HG03342 (cell line): ENCODE measurements at regions not wholly inside any gene's neighbourhood (a gene's known extent, or its start where the extent isn't known, plus 50 kb on each side); places are given as distances from the start of the nearest gene placed in this dataset.
A peak's percentile ranks its signal among the peaks of the same experiment; 100 is the strongest.
"Not testable (repeated sequence)": the region's sequence is repeated elsewhere in the genome, so short reads cannot be mapped to it uniquely, and the experiment has no call there.

Experiments
- ATAC-seq: cut with Tn5 transposase; IDR thresholded peaks from one replicate; pipeline ENCODE4 v1.9.1; 2021; ENCODE audit warnings: mild to moderate bottlenecking, moderate library complexity; ENCODE audit not compliant: unreplicated experiment

DNA sequence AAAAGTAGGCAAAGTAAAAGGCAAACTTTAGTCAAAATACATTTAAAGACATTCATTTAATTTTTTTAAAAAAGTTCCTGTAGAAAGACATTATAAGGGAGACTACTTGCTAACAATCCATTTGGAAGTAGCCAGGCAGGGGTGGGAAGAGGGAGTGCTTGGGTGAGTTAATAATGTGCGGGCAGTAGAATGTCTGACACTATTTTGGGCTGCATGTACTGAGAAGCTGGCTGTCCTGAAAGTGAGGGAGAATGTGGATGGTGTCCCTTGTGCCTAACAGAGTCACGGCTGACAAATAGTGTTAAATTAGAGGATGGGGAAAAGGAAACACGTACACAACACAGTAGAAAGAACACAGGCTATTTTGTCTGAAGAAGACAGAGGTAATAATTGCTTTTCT lies 142.5 kb downstream of the LCA5 start:
- ATAC-seq: no peak

DNA sequence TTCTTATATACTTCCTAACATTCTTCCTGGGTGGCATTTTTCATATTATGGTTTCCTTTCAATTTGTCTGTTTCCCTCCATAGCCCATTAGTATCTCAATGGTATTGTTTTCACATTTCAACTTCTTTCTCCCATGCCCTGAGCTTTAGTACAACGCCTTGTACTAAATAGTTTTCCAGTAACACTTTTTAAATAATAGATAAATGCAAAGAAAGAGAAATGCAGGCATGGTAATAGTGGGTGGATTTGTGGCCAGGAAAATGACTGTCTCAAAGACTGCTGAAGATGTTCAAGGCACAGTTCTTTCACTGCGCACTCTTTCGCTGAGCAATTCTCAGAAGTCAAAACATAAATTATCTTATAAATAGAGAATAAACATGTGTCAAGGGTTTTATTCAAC lies 145.1 kb downstream of the LCA5 start:
- no peak for ATAC-seq

DNA sequence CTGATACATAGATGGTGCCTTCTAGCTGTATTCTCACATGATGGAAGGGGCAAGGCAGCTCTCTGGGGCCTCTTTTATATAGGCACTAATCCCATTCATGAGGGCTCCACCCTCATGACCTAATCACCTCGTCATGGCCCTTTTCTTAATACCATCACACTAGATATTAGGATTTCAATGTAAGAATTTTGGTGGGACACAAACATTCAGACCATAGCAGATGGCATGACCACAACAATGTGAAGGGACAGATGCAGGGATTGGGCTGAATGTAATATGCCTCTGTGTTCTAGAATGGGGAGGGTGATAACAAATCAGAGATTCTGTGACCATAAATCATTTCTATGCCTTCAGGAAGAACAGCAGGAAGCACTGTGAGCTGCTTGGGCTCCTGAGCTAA lies 145.8 kb downstream of the LCA5 start:
- no peak for ATAC-seq

DNA sequence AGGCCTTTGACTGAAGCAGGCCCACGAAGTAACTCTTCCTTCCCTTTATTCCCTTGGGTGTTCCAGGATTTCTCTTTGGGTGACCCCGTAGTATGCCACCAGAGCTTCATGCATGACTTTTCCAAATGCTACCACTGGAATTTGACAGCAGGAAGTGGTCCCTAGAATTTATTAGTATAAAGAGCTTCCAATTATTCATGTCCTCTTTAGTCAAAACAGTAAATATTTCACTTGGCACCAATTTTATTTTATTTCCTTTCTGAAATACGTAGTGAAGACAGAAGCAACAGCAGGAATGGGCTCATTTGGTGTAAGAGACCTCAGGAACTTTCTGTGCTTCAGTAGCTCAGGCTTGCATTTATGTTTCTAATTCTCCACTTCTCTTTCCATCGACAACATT lies 151.3 kb downstream of the LCA5 start:
- ATAC-seq: no peak

DNA sequence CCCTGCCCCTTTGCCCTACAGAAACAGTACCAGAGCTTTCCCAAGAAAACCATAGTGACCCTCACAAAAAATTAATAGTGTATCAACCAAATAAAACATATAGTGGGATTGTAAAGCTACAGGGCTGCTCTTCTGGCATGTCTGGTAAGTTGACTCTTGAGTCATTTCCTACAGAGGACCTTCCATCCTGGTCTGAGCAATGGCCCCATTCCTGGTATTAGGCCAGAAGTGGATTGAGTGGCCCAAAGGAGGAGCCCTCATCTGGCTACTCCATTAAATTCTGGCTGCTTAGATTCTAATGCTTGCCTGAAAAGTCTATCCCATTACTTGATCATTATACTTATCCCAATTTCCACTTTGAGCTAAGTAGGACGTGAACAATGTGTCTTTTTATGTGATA lies 150.9 kb upstream of the HMGN3 start:
- ATAC-seq: no peak

DNA sequence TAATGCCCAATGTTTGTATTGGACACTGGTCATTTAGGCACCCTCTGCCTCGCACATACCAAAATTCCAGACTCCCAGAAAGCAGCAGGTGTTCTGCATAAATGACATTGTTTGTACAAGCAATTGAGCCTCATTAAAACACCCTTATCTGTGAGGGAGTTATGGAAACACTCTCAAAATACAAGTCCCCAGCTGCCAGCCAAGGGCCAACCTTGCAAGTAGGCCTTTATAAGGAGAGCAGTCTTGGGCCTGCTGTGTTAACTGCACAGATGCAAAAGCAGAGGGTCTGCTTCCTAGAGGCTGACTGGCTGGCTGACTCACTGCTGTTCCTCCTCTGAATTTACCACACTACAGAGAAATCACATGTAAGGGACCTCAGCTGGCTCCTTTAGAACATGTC lies 150.4 kb upstream of the HMGN3 start:
- no peak for ATAC-seq

DNA sequence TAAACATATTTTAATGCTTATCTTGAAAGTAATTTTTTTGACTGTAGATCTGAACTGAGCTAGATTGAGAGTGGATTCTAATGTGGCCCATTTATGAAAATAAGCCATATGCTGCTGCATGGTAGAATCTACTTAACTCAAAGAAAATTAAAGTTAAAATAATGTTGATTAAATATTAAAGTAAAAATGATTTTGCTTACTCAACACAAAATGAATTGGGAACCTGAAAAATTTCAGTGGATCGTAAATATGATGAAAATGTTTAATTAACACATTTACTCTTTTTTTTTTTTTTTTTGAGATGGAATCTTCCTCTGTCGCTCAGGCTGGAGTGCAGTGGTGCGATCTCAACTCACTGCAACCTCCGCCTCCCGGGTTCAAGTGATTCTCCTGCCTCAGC lies 144.5 kb upstream of the HMGN3 start:
- no peak for ATAC-seq

DNA sequence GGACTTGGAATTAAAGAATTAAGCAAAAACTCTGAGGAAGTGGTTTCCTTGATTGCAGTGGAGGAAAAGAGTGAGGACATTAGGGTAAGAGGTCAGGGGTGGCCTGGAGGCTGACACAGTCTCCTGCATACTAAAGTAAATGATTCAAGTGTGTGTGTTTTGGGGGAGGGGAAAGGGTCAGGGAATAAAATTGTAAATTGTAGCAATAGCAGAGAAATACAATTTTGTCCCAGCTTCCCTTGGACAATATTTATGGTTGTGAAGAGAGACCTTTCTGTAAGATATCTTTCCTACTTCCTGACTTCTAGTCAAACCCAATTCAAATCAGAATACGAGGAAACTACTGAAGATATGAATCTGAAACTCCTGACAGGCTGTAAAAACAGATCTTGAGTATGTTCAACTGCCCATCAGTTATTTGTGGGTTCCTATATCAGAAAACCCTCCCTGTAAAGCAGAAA lies 143.4 kb upstream of the HMGN3 start:
- no peak for ATAC-seq

DNA sequence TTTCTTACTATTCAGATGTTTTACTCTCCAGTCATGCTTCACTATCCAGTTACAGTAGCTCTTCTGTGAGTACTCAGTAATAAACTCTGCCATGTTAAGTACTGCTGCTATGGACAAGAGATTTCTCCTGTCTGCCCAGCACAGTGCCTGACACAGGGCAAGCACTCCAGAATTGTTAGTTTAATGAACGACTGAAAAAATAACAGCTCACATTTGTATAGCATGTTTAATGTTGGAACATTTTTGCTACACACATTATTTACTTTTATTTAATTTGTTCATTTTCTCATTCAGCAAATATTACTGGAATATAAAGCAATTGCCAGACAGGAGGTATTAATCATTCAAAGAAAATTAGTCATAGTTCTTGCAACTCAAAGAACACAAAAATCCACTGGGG lies 142.6 kb upstream of the HMGN3 start:
- ATAC-seq: no peak

DNA sequence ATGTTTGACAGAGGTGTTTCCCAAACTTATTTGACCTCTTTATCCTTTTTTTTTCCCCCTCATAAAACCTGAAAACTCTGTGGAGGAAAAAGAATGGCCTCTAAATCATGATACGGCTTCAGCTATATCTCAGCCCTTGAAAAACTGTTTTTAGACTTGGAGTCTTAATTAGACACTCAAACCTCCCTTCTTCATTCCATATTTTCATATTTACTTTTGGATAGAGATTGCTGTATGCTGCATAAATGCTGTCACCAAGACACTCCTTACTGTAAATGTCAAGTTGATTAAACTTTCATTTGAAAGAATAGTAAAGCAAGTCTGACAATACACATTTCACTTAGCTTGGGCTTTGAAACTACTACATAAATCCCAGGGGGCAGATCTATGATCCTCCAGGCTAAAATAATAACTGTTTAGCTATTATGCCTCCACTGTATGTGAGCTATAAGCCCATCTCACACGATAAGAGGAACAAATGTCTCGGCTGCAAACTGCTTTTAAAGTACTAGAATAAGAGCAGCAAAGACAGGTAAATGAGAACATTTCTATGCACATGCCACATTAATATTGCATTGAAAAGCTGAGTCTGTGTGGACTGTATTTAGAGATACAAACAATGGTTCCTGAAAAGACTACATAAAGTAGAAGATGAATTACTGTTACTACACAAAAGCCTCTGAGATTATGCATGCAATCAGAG lies 141.3 kb upstream of the HMGN3 start:
- ATAC-seq: no peak

DNA sequence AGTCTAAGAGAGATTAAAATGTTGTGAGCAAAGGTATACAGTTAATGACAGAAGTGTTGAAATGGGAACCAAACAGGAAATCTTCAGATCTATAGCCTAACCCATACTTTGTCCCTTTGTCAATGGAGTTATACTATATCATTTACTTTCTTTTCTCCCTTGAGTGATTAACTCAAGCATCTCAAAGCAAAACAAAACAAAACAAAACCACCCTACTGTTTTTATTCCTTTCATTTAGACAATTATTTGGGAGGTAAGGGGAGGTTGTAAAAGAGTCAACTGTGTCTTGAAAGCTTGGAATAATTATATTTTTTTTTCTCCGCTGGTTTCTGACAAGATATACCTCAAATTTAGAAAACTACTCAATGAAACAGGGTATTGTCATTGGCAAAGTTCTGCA lies 139.8 kb upstream of the HMGN3 start:
- no peak for ATAC-seq

DNA sequence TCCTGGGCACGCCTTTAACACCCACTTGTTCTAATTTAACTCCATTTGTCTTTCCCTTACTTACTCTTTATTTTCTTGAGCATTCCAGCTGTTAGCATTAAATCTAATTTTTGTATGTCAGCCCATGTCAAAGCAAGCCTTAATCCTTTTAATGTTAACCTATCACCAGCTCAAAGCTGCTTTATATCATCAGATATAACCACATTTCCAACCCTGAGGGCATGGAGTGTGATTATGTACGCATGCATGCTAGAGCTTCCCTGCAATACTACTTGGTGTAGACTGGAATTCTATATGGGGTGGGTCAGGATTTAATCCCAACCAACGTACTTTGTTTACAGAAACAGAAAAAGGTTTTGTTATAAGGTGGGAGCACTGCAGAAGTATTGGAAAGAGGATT lies 139.4 kb upstream of the HMGN3 start:
- ATAC-seq: no peak

DNA sequence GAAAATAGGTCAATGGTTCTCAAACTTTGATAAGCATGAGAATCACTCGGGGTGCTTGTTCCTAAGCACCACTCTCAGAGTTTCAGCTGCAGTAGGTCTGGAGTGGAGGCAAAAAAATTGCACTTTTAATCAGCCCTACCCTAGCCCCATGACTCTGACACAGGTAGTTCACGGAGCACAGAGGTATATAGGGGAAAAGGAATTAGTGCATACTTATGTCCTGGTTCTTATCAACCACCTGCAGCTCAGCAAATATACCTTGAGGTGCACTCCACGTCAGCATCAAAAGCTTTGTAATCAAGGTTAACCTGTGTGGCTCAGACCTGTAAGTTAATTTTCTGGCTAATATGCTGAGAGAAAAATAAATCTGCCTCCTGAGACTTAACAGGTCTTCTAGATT lies 138.8 kb upstream of the HMGN3 start:
- ATAC-seq: no peak

DNA sequence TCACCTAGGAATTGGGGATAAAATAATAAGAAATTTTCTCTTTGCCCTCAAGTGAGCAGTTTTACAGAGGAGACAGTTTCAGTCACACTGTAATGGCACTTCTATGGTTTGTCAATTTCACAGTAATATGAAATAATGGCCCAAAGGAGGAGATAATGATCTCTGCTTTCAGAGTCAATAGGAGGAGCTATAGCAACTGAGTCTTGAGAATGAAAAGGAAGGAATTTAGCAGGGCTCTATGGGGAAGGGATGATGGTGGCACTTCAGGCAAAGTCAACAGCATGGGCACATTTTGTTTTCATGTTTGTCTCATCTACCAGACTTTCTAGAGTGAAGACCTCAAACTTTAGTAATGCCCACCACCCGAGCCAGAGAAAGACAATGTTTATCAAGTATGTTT lies 138.3 kb upstream of the HMGN3 start:
- ATAC-seq: no peak

DNA sequence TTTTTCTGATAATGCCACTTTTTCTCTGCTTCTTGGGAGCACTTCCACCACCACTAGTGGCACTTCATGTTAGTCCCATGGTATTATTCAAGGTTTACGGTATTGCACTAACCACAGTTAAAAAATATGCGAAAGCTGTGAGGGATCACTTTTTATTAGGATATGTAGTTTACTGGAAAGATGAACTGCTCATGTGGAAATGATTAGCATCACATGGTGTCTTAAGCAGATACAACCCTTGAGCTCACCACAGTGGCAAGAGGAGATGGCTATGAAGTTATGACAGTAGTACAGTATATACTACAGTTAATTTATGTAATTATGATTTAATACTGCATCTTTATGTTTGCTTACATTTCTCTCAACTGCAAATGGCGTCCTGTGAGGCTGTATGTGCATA lies 134.5 kb upstream of the HMGN3 start:
- ATAC-seq: no peak

DNA sequence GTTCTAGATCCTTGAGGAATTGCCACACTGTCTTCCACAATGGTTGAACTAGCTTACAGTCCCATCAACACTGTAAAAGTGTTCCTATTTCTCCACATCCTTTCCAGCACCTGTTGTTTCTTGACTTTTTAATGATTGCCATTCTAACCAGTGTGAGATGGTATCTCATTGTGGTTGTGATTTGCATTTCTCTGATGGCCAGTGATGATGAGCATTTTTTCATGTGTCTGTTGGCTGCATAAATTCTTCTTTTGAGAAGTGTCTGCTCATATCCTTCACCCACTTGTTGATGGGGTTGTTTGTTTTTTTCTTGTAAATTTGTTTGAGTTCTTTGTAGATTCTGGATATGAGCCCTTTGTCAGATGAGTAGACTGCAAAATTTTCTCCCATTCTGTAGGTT lies 129.0 kb upstream of the HMGN3 start:
- not testable (repeated sequence) for ATAC-seq

DNA sequence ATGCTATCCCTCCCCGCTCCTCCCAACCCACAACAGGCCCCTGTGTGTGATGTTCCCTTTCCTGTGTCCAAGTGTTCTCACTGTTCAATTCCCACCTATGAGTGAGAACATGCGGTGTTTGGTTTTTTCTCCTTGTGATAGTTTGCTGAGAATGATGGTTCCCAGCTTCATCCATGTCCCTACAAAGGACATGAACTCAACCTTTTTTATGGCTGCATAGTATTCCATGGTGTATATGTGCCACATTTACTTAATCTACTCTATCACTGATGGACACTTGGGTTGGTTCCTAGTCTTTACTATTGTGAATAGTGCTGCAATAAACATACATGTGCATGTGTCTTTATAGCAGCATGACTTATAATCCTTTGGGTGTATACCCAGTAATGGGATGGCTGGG lies 126.6 kb upstream of the HMGN3 start:
- ATAC-seq: not testable (repeated sequence)

DNA sequence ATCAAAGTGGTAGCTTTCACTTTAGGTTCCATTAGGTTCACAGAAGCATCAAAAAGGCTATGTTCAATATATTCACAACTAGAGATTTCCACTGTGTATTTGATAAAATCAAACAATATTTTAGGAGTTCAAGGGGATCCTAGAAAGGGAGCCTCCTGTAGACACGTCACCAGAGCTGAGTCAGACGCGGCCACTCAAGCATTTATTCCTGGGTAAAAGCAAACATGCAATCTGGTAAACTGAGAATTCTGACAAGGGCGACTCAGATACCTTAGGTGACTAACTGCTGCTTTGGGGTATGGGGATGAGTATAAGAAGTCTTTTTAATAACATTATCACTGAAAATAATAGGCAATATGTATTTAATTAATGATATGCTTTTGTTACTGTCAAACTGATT lies 118.7 kb upstream of the HMGN3 start:
- ATAC-seq: no peak

DNA sequence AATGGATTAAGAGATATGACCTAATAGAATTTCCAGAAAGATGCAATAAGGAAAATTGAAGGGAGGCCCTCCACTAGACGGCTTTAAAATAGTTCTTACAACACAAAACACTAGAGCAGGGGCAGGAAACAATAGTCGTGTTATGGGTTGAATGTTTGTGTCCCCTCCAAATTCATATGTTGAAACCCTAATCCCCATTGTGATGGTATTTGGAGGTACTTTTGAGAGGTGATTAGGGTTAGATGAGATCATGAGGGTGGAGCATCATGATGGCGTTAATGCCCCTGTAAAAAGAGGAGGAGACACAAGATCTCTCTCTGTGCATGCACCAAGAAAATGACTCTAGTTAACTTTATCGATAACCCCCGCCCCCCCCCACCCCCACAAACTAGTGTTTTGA lies 104.0 kb upstream of the HMGN3 start:
- ATAC-seq: no peak

DNA sequence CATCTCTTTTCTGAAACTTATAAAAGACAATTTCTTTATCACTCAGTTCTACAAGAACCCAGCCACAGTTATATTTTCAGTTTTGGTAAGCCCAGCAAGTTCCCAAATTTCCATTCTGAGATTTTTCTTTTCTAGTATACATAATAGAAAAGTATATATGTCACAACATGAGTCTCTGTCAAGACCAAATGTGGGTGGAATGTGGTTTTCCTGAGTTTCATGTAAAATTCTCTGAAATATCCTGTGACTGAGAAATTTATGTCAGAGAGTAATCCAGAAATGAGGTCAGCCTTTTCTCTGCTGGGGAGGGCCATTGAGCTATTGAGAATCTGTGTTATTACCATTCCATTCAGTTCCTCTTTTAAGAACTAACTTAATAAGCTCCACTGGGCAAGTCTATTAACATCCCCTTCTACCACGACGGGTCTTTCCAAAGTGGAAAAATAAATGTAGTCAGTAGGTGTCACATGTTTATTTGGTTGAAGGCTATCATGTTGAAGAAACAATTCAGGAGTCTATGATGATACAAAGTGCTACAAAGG lies 100.7 kb upstream of the HMGN3 start:
- ATAC-seq: peak; percentile 94

DNA sequence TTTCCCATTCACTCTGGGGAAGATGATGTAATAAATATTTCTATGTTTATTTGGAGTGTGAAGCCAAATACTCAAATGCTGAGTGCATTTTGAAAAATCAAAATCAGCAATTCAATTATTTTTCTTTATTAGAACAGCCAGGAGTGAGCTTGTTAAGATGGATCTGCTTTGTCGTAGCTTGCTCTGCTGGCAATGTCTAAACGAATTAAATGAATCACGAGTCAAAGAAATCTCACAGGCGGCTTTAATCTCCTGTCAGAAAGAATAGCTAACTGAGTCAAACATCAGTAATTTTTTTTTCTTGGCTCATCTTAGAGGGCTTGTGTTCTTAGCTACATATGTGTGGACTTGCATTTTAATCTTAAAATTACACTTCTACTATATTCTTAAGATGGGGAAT lies 100.2 kb upstream of the HMGN3 start:
- peak; percentile 2 for ATAC-seq

DNA sequence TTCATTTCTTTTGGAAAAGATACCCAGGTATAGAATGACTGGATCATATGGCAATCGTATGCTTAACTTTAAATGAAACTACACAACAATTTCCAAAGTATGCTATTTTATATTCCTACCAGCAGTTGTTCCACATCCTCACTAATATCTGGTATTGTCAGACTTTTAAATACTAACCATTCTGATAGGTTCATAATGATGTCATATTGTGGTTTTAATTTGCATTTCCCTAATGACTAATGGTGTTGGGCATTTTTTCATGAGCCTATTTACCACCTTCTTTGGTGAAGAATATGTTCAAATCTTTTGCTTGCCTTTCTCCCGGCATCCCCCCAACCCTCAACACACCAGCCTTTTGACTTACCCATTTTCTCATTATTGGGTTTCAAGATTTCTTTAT lies 96.2 kb upstream of the HMGN3 start:
- ATAC-seq: no peak

DNA sequence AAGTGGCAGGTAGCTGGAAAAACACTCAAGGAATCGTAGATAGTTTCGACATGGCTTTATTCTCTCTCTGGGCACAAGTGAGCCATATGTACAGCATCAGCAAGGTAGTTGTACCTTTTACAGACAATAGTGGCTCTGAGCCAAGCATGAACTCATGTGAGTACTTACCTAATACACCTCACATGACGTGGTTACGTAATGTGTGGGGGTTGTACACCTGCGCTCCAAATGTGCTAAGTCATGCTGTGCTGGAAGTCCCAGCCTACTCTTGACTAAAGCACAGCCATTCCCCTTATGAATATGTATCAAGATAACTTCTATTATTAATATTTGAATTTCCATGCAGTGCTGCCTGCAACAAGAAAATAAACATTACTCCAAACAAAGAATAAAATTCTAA lies 78.8 kb upstream of the HMGN3 start:
- no peak for ATAC-seq
